ENCODE measurements at regions not wholly inside any gene's neighbourhood (a gene's known extent, or its start where the extent isn't known, plus 50 kb on each side); places are given as distances from the start of the nearest gene placed in this dataset.

DNA sequence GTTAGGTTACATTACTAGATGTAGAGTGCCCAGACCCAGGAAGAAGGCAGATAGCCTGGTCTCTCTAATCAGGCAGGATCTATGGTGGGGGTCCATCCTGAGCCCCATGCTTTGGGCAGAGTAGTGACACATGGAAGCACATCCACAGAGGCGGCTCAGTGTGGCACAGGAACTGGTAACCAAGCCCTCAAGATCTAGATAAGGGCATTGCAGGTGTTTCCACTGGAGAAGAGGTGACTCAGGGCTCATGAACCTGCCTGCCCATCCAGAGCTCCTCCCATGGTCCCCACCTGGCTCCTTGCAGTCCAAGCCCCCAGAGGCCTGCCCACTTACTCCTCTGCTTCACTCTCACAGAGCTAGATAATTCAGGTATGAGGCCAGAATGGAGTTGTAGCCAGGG, 62.0 kb upstream of the TMEM132E start:
- TF ChIP-seq, protein P1, sequence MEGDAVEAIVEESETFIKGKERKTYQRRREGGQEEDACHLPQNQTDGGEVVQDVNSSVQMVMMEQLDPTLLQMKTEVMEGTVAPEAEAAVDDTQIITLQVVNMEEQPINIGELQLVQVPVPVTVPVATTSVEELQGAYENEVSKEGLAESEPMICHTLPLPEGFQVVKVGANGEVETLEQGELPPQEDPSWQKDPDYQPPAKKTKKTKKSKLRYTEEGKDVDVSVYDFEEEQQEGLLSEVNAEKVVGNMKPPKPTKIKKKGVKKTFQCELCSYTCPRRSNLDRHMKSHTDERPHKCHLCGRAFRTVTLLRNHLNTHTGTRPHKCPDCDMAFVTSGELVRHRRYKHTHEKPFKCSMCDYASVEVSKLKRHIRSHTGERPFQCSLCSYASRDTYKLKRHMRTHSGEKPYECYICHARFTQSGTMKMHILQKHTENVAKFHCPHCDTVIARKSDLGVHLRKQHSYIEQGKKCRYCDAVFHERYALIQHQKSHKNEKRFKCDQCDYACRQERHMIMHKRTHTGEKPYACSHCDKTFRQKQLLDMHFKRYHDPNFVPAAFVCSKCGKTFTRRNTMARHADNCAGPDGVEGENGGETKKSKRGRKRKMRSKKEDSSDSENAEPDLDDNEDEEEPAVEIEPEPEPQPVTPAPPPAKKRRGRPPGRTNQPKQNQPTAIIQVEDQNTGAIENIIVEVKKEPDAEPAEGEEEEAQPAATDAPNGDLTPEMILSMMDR (IDR thresholded peaks at IDR 0.05 in 4 of 5, conservative IDR thresholded peaks at IDR 0.05 in 1 of 5) = no peak
- TF ChIP-seq POLR2A (IDR thresholded peaks at IDR 0.05) = no peak

All from gastrocnemius medialis (tissue), 4 donors.